ENCODE measurements at regions not wholly inside any gene's neighbourhood (a gene's known extent, or its start where the extent isn't known, plus 50 kb on each side); places are given as distances from the start of the nearest gene placed in this dataset.

- TF ChIP-seq POLR2AphosphoS5 (IDR thresholded peaks at IDR 0.05) (no peak), CTCF (IDR thresholded peaks at IDR 0.05) (no peak), POLR2A (IDR thresholded peaks at IDR 0.05) (no peak), EP300 (IDR thresholded peaks at IDR 0.05) (no peak)
Measured at GRCh38 chr20:61043681-61044080, 208.4 kb upstream of the CDH4 start.

Measured in stomach (tissue), 4 donors.